Fibroblast of pulmonary artery (primary cell): ENCODE measurements at regions not wholly inside any gene's neighbourhood (a gene's known extent, or its start where the extent isn't known, plus 50 kb on each side); places are given as distances from the start of the nearest gene placed in this dataset.

Experiments
- DNase-seq: peaks from one replicate; pipeline ENCODE4 v3.0.0-alpha.2; 2010; ENCODE audit warnings: low read depth
- H3K4me3 ChIP-seq: replicated peaks from 2 replicates; pipeline ENCODE4 v1.5.1; 2011; ENCODE audit warnings: low read depth, mild to moderate bottlenecking, control low read depth, low read length, moderate library complexity
- TF ChIP-seq, protein P1 (sequence below): IDR thresholded peaks from 2 replicates; pipeline ENCODE4 v1.5.1; 2011; ENCODE audit warnings: mild to moderate bottlenecking, control low read depth, low read length, inconsistent platforms; ENCODE audit errors: missing control alignments

DNA sequence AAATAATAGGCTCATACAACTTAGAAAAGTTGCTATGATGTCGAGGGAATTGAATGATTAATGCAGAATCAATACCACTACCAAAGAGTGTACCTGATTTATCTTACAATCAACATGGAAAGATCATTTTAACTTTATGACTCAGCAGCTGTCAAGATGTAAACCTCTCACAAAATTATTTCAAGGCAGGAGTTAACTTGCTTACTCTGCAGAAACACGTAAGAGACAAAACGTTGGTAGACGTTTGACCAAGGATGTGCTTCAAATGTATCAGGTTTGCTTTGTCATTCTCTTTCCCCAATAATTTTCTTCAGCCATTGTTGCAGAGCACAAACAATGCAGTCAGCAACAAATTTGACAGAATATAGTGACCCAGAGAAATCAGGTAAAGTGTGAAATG, 415.8 kb upstream of the KIF2B start:
- TF ChIP-seq, protein P1, sequence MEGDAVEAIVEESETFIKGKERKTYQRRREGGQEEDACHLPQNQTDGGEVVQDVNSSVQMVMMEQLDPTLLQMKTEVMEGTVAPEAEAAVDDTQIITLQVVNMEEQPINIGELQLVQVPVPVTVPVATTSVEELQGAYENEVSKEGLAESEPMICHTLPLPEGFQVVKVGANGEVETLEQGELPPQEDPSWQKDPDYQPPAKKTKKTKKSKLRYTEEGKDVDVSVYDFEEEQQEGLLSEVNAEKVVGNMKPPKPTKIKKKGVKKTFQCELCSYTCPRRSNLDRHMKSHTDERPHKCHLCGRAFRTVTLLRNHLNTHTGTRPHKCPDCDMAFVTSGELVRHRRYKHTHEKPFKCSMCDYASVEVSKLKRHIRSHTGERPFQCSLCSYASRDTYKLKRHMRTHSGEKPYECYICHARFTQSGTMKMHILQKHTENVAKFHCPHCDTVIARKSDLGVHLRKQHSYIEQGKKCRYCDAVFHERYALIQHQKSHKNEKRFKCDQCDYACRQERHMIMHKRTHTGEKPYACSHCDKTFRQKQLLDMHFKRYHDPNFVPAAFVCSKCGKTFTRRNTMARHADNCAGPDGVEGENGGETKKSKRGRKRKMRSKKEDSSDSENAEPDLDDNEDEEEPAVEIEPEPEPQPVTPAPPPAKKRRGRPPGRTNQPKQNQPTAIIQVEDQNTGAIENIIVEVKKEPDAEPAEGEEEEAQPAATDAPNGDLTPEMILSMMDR = no peak
- no peak for DNase-seq
- no peak overlapping the region for H3K4me3 ChIP-seq

DNA sequence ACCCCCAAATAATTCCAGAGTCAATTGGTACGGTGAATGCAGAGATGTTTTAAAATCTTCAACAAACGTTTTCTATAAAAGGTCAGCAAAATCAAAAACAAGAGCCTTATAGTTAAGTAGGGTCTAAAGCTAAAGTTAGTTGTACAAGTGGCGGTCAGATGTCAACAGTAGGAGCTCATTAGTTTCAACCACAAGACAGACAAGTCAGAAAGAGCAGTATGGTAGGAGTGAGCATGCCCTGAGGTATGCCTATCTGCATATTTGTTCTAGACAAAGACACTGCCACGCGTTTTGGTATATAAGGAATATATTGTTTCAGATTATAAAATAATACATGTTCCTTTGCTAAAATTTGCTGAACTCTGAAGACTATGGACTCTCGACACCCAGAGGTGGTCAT, 431.5 kb upstream of the KIF2B start:
- TF ChIP-seq, protein P1 = no peak
- no peak for DNase-seq
- no peak overlapping the region for H3K4me3 ChIP-seq

DNA sequence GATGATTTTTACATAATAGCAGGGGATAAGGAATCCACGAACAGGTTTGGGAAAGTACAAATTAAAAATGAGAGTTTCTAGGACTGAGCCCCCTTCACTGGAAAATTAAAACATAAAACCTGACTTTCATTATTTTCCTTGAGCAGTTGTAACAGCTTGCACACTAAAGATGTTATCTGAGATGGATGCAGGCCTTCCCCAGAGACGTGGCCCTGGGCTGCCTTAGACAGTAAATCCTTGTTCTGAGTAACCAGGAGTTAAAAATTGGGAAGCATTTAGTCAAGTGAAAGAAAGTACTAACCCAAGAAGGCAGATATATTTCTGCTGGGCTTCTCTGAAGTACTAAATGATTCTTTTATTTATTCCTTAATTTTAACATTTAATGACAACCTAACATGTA, 432.2 kb upstream of the KIF2B start:
- no peak for DNase-seq
- TF ChIP-seq, protein P1 = no peak
- H3K4me3 ChIP-seq = no peak overlapping the region

DNA sequence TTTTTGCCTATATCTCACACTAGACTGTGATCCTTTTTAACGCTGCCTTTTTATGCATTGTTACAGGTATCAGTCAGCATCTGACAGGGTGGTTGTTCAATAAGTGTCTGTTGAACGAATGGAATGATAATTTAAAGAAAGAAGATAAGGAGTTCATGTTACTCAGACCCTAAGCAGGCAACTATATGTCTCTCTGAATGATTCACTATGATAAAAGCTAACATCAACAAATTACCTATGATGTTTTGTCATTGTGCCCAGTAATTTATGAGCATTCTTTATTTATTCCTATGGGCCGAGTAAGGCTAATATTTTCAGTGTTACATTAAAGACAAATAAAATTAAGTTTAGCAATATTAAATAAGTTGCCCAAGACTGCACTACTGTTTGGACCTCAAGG, 435.0 kb upstream of the KIF2B start:
- TF ChIP-seq, protein P1 = no peak
- DNase-seq = no peak
- H3K4me3 ChIP-seq = no peak overlapping the region

DNA sequence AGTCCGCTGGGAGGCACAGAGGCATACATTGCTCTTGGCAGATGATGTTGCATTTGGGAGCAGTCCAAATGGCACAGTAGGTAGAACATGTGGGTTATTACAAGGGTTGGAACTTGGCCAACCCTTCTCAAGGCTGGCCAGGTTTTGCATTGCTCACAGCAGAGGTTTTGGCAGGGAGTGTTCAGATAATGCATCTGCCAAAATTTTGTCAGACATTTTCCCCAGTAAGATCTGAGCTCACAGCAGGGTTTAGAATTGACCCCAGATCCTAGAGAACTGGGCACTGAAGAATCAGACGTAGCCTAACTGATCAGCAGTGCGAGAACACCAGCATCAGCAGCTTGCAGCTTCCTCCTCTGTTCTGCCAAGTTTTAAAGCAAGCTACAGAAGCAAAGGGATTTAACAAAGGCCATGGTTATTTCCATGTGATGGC, 468.8 kb upstream of the KIF2B start:
- no peak overlapping the region for H3K4me3 ChIP-seq
- TF ChIP-seq, protein P1 = no peak
- no peak for DNase-seq

DNA sequence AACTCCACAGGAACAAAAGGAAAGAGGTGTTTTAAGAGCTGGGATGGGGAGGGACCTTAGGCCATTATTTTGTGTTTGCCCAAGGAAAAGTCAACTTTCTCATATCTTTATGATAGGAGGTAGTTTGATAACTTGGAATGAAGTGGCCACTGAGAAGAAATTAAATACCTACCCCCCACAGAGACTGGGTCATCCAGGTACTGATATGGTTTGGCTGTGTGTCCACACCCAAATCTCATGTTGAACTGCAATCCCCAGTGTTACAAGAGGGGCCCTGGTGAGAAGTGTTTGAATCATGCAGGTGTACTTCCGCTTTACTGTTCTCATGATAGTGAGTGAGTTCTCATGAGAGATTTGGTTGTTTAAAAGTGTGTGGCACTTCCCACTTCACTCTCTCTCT, 477.9 kb upstream of the KIF2B start:
- TF ChIP-seq, protein P1 = no peak
- no peak for DNase-seq
- no peak overlapping the region for H3K4me3 ChIP-seq

DNA sequence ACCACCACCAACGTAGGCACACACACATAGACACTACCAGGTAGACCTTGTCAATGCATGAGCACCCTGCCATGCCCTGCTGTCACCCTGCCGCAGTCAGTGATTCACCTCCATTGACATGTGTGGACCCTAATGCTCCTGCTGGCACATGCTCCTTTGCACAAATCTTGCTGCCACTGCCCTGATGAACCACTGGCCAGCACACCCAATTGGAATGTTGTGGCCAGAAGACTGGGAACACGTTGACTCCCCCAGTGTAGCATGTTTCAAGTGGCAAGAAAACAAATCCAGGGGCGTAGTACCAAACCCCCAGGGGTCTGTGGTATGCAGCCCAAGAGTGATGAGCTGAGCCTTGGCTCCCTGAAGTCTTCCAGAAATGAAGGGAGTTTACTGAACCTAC, 486.4 kb upstream of the KIF2B start:
- TF ChIP-seq, protein P1 = no peak
- DNase-seq = no peak
- H3K4me3 ChIP-seq = no peak overlapping the region
